Upper lobe of right lung (tissue), 1 donor: ENCODE measurements at regions not wholly inside any gene's neighbourhood (a gene's known extent, or its start where the extent isn't known, plus 50 kb on each side); places are given as distances from the start of the nearest gene placed in this dataset.
A peak's percentile ranks its signal among the peaks of the same experiment; 100 is the strongest.

ENCODE experiments used
- ATAC-seq: fragments of 200-7000 bp; cut with Tn5 transposase; one replicate; pipeline ENCODE4 v1.9.1; 2020; ENCODE audit warnings: mild to moderate bottlenecking, moderate library complexity
- DNase-seq: peaks from one replicate; pipeline ENCODE4 v3.0.0-alpha.2; 2020
- H3K27ac ChIP-seq: fragments of 200-600 bp; one replicate; pipeline ENCODE4 v1.8.0; 2022
- H3K27me3 ChIP-seq: fragments of 200-600 bp; one replicate; pipeline ENCODE4 v1.8.0; 2022; ENCODE audit warnings: mild to moderate bottlenecking
- H3K36me3 ChIP-seq: fragments of 200-600 bp; one replicate; pipeline ENCODE4 v1.8.0; 2022
- H3K4me1 ChIP-seq: fragments of 200-600 bp; one replicate; pipeline ENCODE4 v1.8.0; 2022
- H3K4me3 ChIP-seq: fragments of 200-600 bp; one replicate; pipeline ENCODE4 v1.8.0; 2022; ENCODE audit warnings: mild to moderate bottlenecking
- H3K9me3 ChIP-seq: fragments of 200-600 bp; one replicate; pipeline ENCODE4 v1.8.0; 2022
- CTCF ChIP-seq: fragments of 200-600 bp; IDR thresholded peaks from one replicate; pipeline ENCODE4 v1.8.0; 2022; ENCODE audit warnings: antibody characterized with exemption
- intact Hi-C: fragments of 100-400 bp; cut with DNase I; formaldehyde crosslinking; loops from one replicate; pipeline ENCODE4 v1.11.0; 2022
- donor health status: DM: no; HTN: yes; CAD: no; lungs with severe emphysema.

- intact Hi-C loops = no loop called here
- H3K9me3 ChIP-seq = no peaks in the 10 kb centered on the region
- DNase-seq (no peak), ATAC-seq (no peak)
- no peaks in the 10 kb centered on the region for H3K36me3 ChIP-seq
- H3K4me1 ChIP-seq = peaks cover 9% of the 10 kb centered on the region
- H3K4me3 ChIP-seq = no peak overlapping the region
- H3K27ac ChIP-seq = no peak overlapping the region
- no peaks in the 10 kb centered on the region for H3K27me3 ChIP-seq
- TF ChIP-seq CTCF = no peak
Observed at GRCh38 chr6:21984135-21984534, 312.7 kb downstream of the PRL start.

- H3K4me1 ChIP-seq = peaks cover 9% of the 10 kb centered on the region
- no peak overlapping the region for H3K4me3 ChIP-seq
- intact Hi-C loops = no loop called here
- no peak overlapping the region for H3K27ac ChIP-seq
- H3K36me3 ChIP-seq = no peaks in the 10 kb centered on the region
- DNase-seq = no peak
- TF ChIP-seq CTCF = no peak
- no peaks in the 10 kb centered on the region for H3K9me3 ChIP-seq
- no peaks in the 10 kb centered on the region for H3K27me3 ChIP-seq
- ATAC-seq = no peak
Observed at GRCh38 chr6:21984561-21984960, 312.3 kb downstream of the PRL start.

GRCh38 chr6:21985904-21986303, 310.9 kb downstream of the PRL start:
- intact Hi-C loops = no loop called here
- DNase-seq (no peak), ATAC-seq (no peak)
- H3K9me3 ChIP-seq = no peaks in the 10 kb centered on the region
- H3K36me3 ChIP-seq = no peaks in the 10 kb centered on the region
- H3K27me3 ChIP-seq = no peaks in the 10 kb centered on the region
- H3K4me3 ChIP-seq = no peak overlapping the region
- peaks cover 9% of the 10 kb centered on the region for H3K4me1 ChIP-seq
- TF ChIP-seq CTCF = no peak
- no peak overlapping the region for H3K27ac ChIP-seq

GRCh38 chr6:21986703-21987102, 310.1 kb downstream of the PRL start:
- Histone ChIP-seq H3K27ac (peak overlapping the region; percentile 26), H3K4me3 (no peak overlapping the region), H3K4me1 (peaks cover 9% of the 10 kb centered on the region), H3K27me3 (no peaks in the 10 kb centered on the region), H3K36me3 (no peaks in the 10 kb centered on the region), H3K9me3 (no peaks in the 10 kb centered on the region)
- DNase-seq = no peak
- ATAC-seq = peak; percentile 50
- no peak for TF ChIP-seq CTCF
- intact Hi-C loops = no loop called here

GRCh38 chr6:21987501-21987957, 309.3 kb downstream of the PRL start:
- Histone ChIP-seq H3K4me3 (peak overlapping the region; percentile 32), H3K27ac (peak overlapping the region; percentile 26), H3K4me1 (peaks cover 9% of the 10 kb centered on the region), H3K27me3 (no peaks in the 10 kb centered on the region), H3K36me3 (no peaks in the 10 kb centered on the region), H3K9me3 (no peaks in the 10 kb centered on the region)
- peak; percentile 96 for ATAC-seq
- intact Hi-C loops = no loop called here
- TF ChIP-seq CTCF = no peak
- no peak for DNase-seq

GRCh38 chr6:21990577-21990976, 306.3 kb downstream of the PRL start:
- TF ChIP-seq CTCF = no peak
- no peaks in the 10 kb centered on the region for H3K27me3 ChIP-seq
- no peak overlapping the region for H3K4me3 ChIP-seq
- intact Hi-C loops = no loop called here
- no peaks in the 10 kb centered on the region for H3K36me3 ChIP-seq
- peaks cover 9% of the 10 kb centered on the region for H3K4me1 ChIP-seq
- DNase-seq = no peak
- ATAC-seq = no peak
- H3K27ac ChIP-seq = no peak overlapping the region
- no peaks in the 10 kb centered on the region for H3K9me3 ChIP-seq
